ENCODE measurements at regions not wholly inside any gene's neighbourhood (a gene's known extent, or its start where the extent isn't known, plus 50 kb on each side); places are given as distances from the start of the nearest gene placed in this dataset.

- in situ Hi-C loops (cut with HindIII; ENCODE audit: low sequenced_read_pairs): no loop called here
- no peak for DNase-seq (ENCODE audit: low read depth)
- H3K4me3 ChIP-seq (ENCODE audit: low read depth, low read length): no peak overlapping the region
- no peak for TF ChIP-seq CTCF (IDR thresholded peaks at IDR 0.05; ENCODE audit: low read depth, low read length, missing control alignments)
Measured at GRCh38 chr5:110040178-110040577, 350.5 kb downstream of the MAN2A1 start.

GRCh38 chr5:110043025-110043424 lies 353.3 kb downstream of the MAN2A1 start:
- in situ Hi-C loops (cut with HindIII; ENCODE audit: low sequenced_read_pairs): no loop called here
- no peak overlapping the region for H3K4me3 ChIP-seq (ENCODE audit: low read depth, low read length)
- TF ChIP-seq CTCF (IDR thresholded peaks at IDR 0.05; ENCODE audit: low read depth, low read length, missing control alignments): no peak
- no peak for DNase-seq (ENCODE audit: low read depth)

GRCh38 chr5:110045158-110045557 lies 355.4 kb downstream of the MAN2A1 start:
- no peak overlapping the region for H3K4me3 ChIP-seq (ENCODE audit: low read depth, low read length)
- peak; percentile 24 for TF ChIP-seq CTCF (IDR thresholded peaks at IDR 0.05; ENCODE audit: low read depth, low read length, missing control alignments)
- no peak for DNase-seq (ENCODE audit: low read depth)
- in situ Hi-C loops (cut with HindIII; ENCODE audit: low sequenced_read_pairs): no loop called here

GRCh38 chr5:110048491-110048890 lies 358.8 kb downstream of the MAN2A1 start:
- H3K4me3 ChIP-seq (ENCODE audit: low read depth, low read length): no peak overlapping the region
- in situ Hi-C loops (cut with HindIII; ENCODE audit: low sequenced_read_pairs): no loop called here
- DNase-seq (ENCODE audit: low read depth): no peak
- no peak for TF ChIP-seq CTCF (IDR thresholded peaks at IDR 0.05; ENCODE audit: low read depth, low read length, missing control alignments)

GRCh38 chr5:110049816-110050215 lies 360.1 kb downstream of the MAN2A1 start:
- in situ Hi-C loops (cut with HindIII; ENCODE audit: low sequenced_read_pairs): no loop called here
- DNase-seq (ENCODE audit: low read depth): no peak
- no peak for TF ChIP-seq CTCF (IDR thresholded peaks at IDR 0.05; ENCODE audit: low read depth, low read length, missing control alignments)

GRCh38 chr5:110050640-110051345 lies 361.1 kb downstream of the MAN2A1 start:
- TF ChIP-seq CTCF (IDR thresholded peaks at IDR 0.05; ENCODE audit: low read depth, low read length, missing control alignments): no peak
- DNase-seq (ENCODE audit: low read depth): no peak
- in situ Hi-C loops (cut with HindIII; ENCODE audit: low sequenced_read_pairs): no loop called here
- H3K4me3 ChIP-seq (ENCODE audit: low read depth, low read length): no peak overlapping the region

More at GRCh38 chr5:110049816-110050215, 360.1 kb downstream of the MAN2A1 start:
- H3K4me3 ChIP-seq (ENCODE audit: low read depth, low read length): no peak overlapping the region

Data from astrocyte of the cerebellum (primary cell).